HG03066 (cell line): ENCODE measurements at regions not wholly inside any gene's neighbourhood (a gene's known extent, or its start where the extent isn't known, plus 50 kb on each side); places are given as distances from the start of the nearest gene placed in this dataset.
"Not testable (repeated sequence)": the region's sequence is repeated elsewhere in the genome, so short reads cannot be mapped to it uniquely, and the experiment has no call there.

Source experiments
- ATAC-seq: cut with Tn5 transposase; IDR thresholded peaks from one replicate; pipeline ENCODE4 v1.9.1; 2021; ENCODE audit warnings: low read depth; ENCODE audit not compliant: unreplicated experiment

DNA sequence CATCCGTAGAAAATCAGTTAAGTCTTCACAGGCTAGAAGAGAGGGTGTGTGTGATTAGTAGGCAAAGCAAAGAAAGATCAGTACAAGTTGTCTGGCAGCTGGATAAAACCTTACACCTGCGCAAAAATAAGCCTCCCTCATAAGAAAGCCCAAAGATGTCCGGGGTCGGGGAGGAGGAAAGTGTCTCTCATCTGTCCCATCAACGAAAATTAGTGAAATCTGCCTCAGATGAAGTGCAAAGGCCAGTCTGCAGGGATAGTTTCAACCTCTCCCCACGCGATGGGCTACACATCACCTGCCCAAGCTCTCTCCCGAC is 333.9 kb downstream of the SRGAP2C start:
- no peak for ATAC-seq

DNA sequence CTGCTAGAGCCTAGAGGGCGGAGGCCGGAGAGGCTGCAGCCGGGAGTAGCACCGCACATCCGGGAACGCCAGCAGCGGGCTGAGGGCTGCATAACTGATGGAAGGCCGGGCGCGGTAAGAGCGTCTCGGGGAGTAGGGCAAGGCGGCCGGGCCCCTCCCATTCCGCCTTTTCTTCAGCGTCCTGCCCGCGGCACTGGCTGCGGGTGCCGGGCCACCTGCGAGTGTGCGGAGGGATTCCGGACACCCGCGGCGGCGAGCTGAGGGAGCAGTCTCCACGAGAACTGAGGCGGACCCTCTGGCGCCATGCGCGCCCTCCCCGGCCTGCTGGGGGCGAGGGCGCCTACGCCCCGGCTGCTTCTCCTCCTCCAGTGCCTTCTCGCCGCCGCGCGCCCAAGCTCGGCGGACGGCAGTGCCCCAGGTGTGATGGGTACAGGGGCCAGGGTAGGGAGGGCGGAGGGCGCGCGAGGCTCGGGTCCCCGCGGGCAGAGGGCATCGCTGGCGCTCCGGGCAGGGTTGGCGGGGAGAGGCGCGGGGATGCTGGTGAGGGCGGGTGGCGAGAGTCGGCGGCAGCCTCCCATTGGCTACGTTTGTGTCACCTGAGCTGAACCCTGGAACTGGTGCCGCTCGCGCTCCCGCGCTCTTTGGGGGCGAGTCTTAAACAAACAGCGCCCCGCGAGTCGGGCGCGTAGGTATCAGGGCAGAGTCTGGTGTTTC is 334.4 kb downstream of the SRGAP2C start:
- ATAC-seq, result no peak

DNA sequence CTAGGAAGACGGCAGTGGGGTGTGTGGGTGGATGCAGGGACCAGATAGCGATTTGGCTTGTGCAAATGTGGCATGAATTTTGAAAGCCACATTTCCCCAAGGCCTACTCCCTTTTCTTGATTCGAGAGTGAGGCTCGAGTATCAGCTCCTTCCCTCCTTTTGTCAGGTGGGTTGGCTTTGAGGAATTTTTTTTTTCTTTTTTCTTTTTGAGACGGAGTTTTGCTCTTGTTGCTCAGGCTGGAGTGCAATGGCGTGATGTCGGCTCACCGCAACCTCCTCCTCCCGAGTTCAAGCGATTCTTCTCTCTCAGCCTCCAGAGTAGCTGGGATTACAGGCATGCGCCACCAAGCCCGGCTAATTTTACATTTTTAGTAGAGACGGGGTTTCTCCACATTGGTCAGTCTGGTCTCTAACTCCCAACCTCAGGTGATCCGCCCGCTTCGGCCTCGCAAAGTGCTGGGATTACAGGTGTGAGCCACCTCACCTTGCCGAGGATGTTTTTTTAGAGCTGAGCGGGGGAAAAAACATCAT is 335.0 kb downstream of the SRGAP2C start:
- ATAC-seq, result not testable (repeated sequence)

DNA sequence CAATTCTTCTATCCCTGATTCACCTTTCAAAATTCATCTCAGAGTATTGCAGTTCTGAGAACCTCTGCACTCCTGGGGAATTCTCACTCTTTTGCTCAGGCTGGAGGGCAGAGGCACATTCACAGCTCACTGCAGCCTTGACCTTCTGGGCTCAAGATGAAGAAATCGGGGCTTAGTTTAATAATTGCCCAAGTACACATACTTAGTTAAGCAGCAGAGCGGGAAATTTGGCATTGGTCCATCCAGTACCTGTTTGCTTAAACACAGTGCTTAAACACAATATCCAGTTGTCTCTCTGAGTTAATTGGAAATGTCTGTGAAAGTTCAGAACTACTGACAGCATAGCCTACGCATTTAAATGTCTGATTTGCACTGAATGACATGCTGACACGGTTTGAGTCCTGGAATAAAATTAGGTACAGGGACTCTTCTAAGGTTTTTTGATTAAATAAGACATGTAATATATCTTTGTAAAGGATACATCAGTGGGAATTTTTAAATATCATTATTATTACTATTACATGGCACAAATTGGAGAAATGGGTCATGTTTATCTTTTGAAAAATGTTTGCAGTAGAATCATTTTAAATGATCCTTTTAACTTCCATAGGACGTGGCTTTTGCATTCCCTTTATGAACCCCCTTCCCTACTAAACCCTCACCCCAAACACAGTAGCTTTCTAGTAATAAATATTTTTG is 337.4 kb downstream of the SRGAP2C start:
- ATAC-seq, result no peak

DNA sequence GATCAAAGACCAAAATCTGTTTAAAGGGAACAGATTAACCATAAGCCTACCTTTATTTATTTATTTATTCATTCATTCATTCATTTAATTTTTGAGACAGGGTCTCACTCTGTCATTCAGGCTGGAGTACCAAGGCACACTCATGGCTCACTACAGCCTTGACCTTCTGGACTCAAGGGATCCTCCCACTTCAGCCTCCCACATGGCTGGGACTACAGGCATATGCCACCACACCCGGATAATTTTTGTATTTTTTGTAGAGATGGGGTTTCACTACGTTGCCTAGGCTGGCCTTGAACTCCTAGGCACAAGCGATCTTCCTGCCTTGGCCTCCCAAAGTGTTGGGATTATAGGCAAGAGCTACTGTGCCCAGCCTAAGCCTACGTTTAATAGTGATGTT is 338.3 kb downstream of the SRGAP2C start:
- ATAC-seq, result not testable (repeated sequence)

DNA sequence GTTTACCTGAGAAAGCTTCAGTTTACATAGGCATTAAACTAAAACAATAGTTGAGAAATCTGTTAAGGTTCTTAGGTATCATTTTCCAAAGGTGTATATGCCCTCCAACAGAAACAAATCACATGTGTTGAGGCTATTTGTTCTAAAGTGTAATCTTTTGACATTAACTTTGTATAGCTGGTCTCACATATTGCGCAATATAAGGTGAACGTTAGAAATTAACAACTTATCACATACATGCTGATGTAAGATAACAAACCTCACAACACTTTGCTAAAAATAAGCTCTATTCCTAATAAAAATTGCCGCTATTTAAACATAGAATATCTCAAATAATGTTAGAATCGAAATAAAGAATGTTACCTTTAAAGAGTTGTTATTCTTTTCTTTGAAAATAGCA is 340.6 kb downstream of the SRGAP2C start:
- no peak for ATAC-seq

DNA sequence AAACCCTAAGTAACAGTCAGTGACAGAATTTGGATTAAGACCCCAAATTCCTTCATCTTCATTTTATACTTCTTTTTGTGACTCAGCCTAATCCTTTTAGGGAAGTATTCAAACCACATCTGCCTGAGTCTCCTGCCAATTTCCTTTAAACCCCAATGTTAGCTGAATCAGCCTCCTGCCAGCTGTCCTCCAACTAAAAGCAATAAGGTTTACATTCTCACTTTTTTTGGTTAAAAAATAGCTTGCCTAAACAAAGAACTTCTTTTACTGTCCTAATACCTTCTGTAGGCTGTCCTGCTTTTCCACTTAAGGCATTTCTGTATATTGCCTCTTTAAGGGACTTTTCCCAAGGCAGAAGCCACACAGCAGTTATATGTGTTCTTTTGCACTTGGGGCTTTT is 344.2 kb downstream of the SRGAP2C start:
- not testable (repeated sequence) for ATAC-seq

DNA sequence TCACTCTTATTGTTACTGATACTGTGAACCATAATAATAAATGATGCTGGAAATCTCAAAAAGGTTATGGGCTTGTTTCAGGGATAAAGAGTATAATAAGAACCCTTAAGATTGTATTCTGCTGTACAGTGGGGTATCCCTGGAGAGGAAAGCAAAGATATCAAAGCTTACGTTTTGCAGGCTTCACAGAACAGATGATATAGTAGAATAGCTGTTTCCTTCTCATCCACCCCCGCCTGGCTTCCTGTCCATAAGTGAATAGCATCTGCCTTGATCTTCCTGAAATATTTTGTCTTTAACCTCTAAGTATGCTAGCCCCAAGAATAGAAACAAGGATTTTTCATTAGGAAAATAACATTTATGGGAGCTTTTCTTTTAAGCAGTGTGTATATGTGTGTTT is 345.3 kb downstream of the SRGAP2C start:
- not testable (repeated sequence) for ATAC-seq

DNA sequence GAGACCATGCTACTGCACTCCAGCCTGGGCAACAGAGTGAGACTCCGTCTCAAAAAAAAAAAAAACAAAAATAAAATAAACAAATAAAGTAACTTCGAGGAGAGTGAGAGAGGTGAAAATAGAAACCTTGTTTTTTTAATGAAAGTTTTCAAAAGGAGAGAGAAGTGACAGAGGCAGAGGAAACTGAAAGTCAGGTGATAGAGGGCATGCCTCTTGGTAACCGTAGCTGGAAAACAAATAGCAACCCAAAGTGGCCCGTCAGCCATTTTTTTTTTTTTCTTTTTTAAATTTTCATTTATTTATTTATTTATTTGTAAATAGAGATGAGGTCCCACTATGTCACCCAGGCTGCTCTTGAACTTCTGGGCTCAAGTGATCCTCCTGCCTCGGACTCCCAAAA is 347.0 kb downstream of the SRGAP2C start:
- ATAC-seq, result not testable (repeated sequence)

DNA sequence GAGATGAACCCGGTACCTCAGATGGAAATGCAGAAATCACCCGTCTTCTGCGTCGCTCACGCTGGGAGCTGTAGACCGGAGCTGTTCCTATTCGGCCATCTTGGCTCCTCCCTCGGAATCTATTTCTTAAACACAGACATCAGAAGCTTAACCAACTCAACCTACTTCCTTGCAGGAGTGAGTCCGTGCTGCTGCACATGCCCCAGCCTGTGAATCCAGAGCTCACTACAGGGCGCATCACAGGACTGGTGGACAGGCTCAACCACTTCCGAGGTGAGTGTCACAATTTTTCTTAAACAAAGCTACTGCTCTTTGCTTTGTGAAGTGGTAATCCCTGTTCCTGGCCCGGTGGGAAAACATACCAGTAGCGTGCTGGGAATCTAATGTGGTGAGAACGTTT is 353.4 kb downstream of the SRGAP2C start:
- not testable (repeated sequence) for ATAC-seq

DNA sequence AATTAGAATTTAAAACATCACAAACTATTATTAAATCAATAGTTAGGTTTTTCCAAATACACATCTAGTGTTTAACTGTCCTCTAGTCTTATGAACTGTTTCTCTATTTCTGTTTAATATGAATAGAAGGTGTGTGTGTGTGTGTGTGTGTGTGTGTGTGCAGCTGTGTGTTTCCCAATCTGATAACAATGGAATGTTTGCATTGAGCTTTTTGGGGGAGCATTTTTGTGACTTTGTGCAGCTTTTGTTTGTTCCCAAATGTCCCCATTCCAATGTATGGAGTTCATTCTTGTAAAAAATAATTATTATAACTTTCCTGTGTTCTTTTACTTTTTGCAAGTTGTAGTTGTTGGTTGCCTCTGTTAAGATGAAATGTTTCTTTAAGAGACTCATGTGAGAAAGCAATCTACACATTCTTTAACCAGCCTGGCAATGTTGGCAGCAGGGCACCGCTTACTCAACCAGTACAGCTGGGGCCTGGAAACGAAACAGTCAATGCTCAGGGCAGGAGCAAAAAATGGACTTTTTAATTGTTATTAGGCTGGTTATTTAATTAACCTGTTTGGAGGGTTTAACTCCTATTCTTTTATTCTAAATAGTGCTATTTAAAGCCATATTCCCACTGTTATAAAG is 354.3 kb downstream of the SRGAP2C start:
- ATAC-seq, result no peak

DNA sequence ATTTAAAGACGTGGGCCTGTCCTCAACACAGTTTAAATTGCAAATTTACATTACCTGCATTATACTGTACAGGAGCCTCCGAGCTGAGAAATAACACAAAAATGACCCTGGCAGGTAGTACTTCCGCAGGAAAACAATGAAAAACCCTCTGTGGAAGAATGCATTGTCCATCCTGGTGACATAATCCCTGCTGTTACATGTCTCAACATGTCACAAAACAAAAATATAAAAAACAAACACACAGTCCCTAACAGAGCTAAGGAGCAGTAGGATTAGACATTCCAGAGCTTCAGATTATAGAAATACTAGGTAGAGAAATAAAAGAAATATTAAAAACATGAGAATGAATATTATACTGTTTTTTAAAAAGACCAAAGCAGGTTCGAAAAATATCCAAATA is 359.2 kb downstream of the SRGAP2C start:
- not testable (repeated sequence) for ATAC-seq

DNA sequence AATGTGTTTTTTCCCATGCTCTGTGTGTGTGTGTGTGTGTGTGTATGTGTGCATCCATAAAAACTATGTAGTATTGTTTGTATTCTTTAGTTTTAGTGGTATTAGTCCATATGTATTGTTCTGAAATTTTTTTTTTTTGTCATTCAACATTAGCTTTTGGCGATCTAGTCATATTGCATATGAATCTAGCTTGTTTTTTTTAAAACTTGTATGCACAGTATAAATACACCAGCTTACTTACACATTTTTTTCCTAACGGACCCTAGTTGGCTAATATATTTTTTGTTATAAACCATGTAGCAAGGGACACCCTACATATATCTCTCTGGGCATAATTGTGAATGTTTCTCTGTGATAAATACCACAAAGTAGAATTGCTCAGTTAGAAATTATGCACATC is 359.7 kb downstream of the SRGAP2C start:
- no peak for ATAC-seq

DNA sequence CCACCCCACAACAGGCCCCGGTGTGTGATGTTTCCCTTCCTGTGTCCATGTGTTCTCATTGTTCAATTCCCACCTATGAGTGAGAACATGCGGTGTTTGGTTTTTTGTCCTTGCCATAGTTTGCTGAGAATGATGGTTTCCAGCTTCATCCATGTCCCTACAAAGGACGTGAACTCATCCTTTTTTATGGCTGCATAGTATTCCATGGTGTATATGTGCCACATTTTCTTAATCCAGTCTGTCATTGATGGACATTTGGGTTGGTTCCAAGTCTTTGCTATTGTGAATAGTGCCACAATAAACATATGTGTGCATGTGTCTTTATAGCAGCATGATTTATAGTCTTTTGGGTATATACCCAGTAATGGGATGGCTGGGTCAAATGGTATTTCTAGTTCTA is 361.1 kb downstream of the SRGAP2C start:
- ATAC-seq, result not testable (repeated sequence)

DNA sequence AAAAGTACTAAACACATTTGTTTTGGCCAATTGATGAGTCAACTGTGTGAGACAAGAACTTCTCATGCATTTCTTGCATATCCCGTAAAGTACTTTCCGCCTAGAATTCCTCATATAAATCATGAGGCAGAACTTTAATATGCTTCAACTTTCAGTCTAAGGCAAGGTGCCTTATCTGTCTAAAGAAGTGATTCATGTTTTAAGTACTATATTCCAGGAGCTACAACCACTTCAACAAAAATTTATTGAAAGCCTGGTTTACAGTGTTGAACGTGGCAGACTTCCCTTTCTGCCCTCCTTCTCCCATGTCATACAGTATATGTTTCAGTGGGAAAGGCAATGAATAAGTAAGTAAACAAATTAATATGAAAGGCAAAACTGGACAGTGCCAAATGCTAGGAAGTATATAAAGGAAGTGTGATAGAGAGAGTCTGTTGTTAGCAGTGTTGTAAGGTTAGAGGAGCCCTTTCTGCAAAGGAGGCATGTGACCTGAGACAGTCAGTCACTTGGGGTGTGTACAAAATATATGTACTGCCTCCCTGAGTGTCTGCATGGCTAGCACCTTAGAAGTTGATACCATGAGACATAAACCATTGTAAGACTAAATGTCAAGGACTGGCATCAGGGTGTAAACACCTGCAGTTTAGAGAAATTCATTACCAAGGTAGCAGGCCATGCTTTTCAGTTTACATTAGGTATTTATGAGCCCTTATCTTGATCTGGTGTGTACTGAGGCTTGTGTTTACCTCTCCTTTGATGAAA is 362.2 kb downstream of the SRGAP2C start:
- ATAC-seq, result no peak

DNA sequence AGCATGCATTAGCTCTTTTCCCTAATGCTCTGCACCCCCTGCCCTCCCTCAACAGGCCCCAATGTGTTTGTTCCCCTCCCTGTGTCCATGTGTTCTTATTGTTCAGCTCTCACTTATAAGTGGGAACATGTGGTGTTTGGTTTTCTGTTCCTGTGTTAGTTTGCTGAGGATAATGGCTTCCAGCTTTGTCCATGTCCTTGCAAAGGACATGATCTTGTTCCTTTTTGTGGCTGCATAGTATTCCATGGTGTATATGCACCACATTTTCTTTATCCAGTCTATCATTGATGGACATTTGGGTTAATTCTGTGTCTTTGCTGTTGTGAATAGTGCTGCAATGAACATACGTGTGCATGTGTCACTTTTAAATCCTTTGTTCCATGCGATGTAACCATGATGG is 363.0 kb downstream of the SRGAP2C start:
- not testable (repeated sequence) for ATAC-seq

DNA sequence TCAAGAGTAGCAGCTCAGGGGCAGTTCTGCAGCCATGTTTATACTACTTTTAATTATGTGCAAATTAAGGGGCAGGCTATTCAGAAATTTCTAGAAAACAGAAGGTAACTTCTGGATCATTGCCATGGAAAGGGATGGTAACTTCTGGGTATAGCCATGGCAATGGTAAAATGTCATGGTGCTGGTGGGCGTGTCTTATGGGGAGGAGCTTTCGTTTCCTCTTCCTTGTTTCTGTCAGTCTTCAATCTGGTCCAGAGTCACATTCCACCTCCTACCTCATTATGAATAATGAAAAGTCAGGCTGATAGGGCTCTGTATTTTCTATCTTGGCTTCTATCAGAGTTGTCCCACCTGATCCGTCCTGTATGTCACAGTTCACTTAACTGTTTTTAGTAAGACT is 366.0 kb downstream of the SRGAP2C start:
- ATAC-seq, result not testable (repeated sequence)

DNA sequence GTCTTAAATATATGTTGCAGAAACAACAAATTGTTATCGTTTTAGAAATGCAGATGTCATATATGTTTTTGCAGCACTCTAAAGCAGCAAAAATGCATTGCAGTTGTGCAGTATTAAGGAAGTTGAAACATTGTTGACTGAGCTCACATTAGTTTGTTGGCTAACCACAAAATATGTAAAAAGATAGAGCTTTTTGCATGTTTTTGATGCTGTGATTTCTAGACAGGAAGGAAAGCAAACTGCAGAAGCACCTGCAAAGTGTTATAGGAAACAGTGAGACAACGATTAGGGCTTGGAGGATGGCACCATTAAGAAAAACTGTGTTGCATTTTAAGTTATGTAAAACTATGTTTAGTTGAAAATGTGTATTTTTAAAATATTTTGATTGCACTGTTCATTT is 366.7 kb downstream of the SRGAP2C start:
- not testable (repeated sequence) for ATAC-seq

DNA sequence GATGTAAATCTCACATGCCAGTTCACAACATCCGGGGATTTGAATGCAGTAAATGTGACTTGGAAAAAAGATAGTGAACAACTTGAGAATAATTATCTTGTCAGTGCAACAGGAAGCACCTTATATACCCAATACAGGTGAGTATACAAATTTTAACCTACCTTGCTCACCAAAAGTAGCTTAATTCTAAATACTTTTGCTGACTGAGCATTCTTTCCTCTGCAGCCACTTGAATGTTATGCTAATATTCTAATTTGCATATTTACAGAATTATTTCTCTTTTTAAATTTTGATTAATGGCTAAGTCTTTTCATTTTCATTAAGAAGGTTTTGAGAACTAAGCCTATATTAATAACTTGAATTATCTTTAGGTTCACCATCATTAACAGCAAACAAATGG is 371.8 kb downstream of the SRGAP2C start:
- ATAC-seq, result not testable (repeated sequence)

DNA sequence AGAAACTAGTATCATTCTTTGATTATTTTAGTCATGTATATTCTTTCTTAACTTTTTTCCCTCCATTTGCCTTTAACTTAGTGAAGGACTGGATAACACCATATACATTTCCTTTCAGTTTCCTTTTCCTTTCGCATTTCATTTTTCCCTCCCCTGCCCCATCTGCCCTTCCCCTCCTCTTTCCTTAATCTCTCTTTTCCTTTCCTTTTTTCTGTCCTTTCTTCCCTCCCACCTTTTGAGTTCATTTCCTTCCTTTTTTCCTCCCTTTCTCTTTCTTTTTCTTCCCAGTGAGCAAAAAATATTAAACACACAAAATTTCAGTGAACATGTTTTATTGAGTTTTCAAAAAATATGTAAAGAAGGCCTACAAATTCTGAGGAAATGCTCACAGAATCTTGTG is 373.3 kb downstream of the SRGAP2C start:
- not testable (repeated sequence) for ATAC-seq

DNA sequence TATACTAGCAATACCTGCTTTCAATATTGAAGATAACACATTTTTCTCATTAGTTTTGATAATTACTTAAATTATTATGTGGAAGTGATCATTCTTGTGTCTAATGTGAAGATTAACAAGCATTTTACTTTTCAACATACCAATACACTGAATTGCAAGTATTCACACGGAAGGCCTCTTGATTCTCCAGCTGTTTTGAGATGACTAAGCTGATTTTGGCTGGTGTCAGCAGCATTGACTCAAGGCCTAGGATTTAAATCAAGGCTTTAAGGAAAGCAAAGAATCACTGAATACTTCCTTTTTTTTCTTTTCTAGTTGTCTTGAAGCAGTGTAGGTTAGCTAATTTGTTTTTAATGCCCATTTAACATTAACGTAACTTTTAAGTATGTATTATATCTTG is 373.7 kb downstream of the SRGAP2C start:
- no peak for ATAC-seq
